NT2/D1 (cell line): ENCODE measurements at regions not wholly inside any gene's neighbourhood (a gene's known extent, or its start where the extent isn't known, plus 50 kb on each side); places are given as distances from the start of the nearest gene placed in this dataset.

ENCODE experiments used
- YY1 ChIP-seq: IDR thresholded peaks from 2 replicates; pipeline ENCODE4 v1.6.1; 2011; ENCODE audit not compliant: insufficient read length, insufficient read depth
- ZNF274 ChIP-seq: IDR thresholded peaks from 2 replicates; pipeline ENCODE4 v1.6.1; 2011; ENCODE audit warnings: mild to moderate bottlenecking, low read depth, low read length

GRCh38 chr12:30437044-30437443 lies 258.6 kb downstream of the IPO8 start:
- TF ChIP-seq ZNF274 (no peak), YY1 (no peak)
